HepG2 (cell line): ENCODE measurements at regions not wholly inside any gene's neighbourhood (a gene's known extent, or its start where the extent isn't known, plus 50 kb on each side); places are given as distances from the start of the nearest gene placed in this dataset.

Experiments
- EZH2 ChIP-seq: conservative IDR thresholded peaks from 2 replicates; pipeline ENCODE4 v1.6.1; 2012; ENCODE audit warnings: mild to moderate bottlenecking, low read depth, low read length, moderate library complexity
- MXD4 ChIP-seq: IDR thresholded peaks from 2 replicates; pipeline ENCODE4 v1.6.1; 2016; ENCODE audit warnings: mild to moderate bottlenecking, missing biosample characterization, missing genetic modification reagents
- NFE2L1 ChIP-seq: sonication (generic); formaldehyde crosslinking; IDR thresholded peaks from 2 replicates; pipeline ENCODE4 v1.4.0; 2020; ENCODE audit warnings: missing genetic modification reagents, mild to moderate bottlenecking, borderline replicate concordance
- POLR2A ChIP-seq, 2 experiments: IDR thresholded peaks; 2 replicates each; pipeline ENCODE4 v1.6.1; 2011; ENCODE audit warnings: low read depth in 2 of 2, low read length in 2 of 2, mild to moderate bottlenecking in 1 of 2, moderate library complexity in 1 of 2; ENCODE audit not compliant: insufficient read depth in 1 of 2
- RNF2 ChIP-seq: fragments of 450-650 bp; conservative IDR thresholded peaks from 2 replicates; pipeline ENCODE4 v1.6.1; 2016; ENCODE audit warnings: low read depth
- TCF7 ChIP-seq: sonication (generic); IDR thresholded peaks from 2 replicates; pipeline ENCODE4 v1.6.1; 2016; ENCODE audit warnings: antibody characterized with exemption, low read depth
- YEATS4 ChIP-seq: sonication (generic); formaldehyde crosslinking; IDR thresholded peaks from 2 replicates; pipeline ENCODE4 v1.4.0; 2020; ENCODE audit warnings: missing genetic modification reagents, borderline replicate concordance
- ZBTB8A ChIP-seq: sonication (generic); formaldehyde crosslinking; IDR thresholded peaks from 2 replicates; pipeline ENCODE4 v1.4.0; 2020; ENCODE audit warnings: mild to moderate bottlenecking, low read depth, missing genetic modification reagents, borderline replicate concordance
- ZNF678 ChIP-seq: sonication (generic); formaldehyde crosslinking; IDR thresholded peaks from 2 replicates; pipeline ENCODE4 v1.4.0; 2020; ENCODE audit warnings: mild to moderate bottlenecking, missing genetic modification reagents
- TF ChIP-seq, protein P1 (sequence below): sonication (generic); formaldehyde crosslinking; IDR thresholded peaks from 2 replicates; pipeline ENCODE4 v1.5.0; 2020; ENCODE audit warnings: mild to moderate bottlenecking, missing genetic modification reagents, moderate library complexity

GRCh38 chr17:72376526-72377345 is 255.9 kb downstream of the SOX9 start:
- TF ChIP-seq ZBTB8A (CRISPR knock-in tag) (no peak), NFE2L1 (CRISPR knock-in tag) (no peak), RNF2 (no peak), EZH2 (no peak), ZNF678 (CRISPR knock-in tag) (no peak), YEATS4 (CRISPR knock-in tag) (no peak), POLR2A (IDR thresholded peaks at IDR 0.05; ENCODE audit: insufficient read depth in 1 of 2, low read depth in 2 of 2, low read length in 2 of 2) (no peak), TCF7 (no peak), MXD4 (CRISPR knock-in tag) (no peak)
- TF ChIP-seq, protein P1, sequence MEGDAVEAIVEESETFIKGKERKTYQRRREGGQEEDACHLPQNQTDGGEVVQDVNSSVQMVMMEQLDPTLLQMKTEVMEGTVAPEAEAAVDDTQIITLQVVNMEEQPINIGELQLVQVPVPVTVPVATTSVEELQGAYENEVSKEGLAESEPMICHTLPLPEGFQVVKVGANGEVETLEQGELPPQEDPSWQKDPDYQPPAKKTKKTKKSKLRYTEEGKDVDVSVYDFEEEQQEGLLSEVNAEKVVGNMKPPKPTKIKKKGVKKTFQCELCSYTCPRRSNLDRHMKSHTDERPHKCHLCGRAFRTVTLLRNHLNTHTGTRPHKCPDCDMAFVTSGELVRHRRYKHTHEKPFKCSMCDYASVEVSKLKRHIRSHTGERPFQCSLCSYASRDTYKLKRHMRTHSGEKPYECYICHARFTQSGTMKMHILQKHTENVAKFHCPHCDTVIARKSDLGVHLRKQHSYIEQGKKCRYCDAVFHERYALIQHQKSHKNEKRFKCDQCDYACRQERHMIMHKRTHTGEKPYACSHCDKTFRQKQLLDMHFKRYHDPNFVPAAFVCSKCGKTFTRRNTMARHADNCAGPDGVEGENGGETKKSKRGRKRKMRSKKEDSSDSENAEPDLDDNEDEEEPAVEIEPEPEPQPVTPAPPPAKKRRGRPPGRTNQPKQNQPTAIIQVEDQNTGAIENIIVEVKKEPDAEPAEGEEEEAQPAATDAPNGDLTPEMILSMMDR = no peak
